MM.1S (cell line): ENCODE measurements at regions not wholly inside any gene's neighbourhood (a gene's known extent, or its start where the extent isn't known, plus 50 kb on each side); places are given as distances from the start of the nearest gene placed in this dataset.

Source experiments
- DNase-seq: peaks from one replicate; pipeline ENCODE4 v3.0.0-alpha.2; 2015
- H2AFZ ChIP-seq: fragments of 300-600 bp; sonication (generic); 2 replicates; pipeline ENCODE4 v1.6.0; 2016; ENCODE audit warnings: antibody characterized with exemption, low read length
- H3F3A ChIP-seq: fragments of 300-600 bp; sonication (generic); 2 replicates; pipeline ENCODE4 v1.6.1; 2016; ENCODE audit warnings: mild to moderate bottlenecking, antibody characterized with exemption, low read length, moderate library complexity, mixed read lengths; ENCODE audit not compliant: insufficient read depth
- H3K27ac ChIP-seq: fragments of 300-600 bp; sonication (generic); 2 replicates; pipeline ENCODE4 v1.5.1; 2016; ENCODE audit warnings: mild to moderate bottlenecking, low read length
- H3K27me3 ChIP-seq: fragments of 300-600 bp; sonication (generic); replicated peaks from 2 replicates; pipeline ENCODE4 v1.6.0; 2016; ENCODE audit warnings: low read length; ENCODE audit not compliant: insufficient read depth
- H3K36me3 ChIP-seq: fragments of 300-600 bp; sonication (generic); replicated peaks from 2 replicates; pipeline ENCODE4 v1.6.1; 2016; ENCODE audit warnings: mild to moderate bottlenecking, low read length, mixed read lengths; ENCODE audit not compliant: insufficient read depth
- H3K4me1 ChIP-seq: fragments of 300-600 bp; sonication (generic); 2 replicates; pipeline ENCODE4 v1.6.1; 2016; ENCODE audit warnings: low read length, mixed read lengths
- H3K4me2 ChIP-seq: fragments of 300-600 bp; sonication (generic); 2 replicates; pipeline ENCODE4 v1.6.0; 2016; ENCODE audit warnings: low read depth, low read length
- H3K4me3 ChIP-seq: fragments of 300-600 bp; sonication (generic); 2 replicates; pipeline ENCODE4 v1.5.1; 2016; ENCODE audit warnings: low read length, mixed read lengths
- H3K79me2 ChIP-seq: fragments of 300-600 bp; sonication (generic); 2 replicates; pipeline ENCODE4 v1.6.1; 2016; ENCODE audit warnings: mixed run types, low read length, mixed read lengths
- H3K9ac ChIP-seq: fragments of 300-600 bp; sonication (generic); 2 replicates; pipeline ENCODE4 v1.6.1; 2016; ENCODE audit warnings: low read length, mixed read lengths
- H3K9me2 ChIP-seq: fragments of 300-600 bp; sonication (generic); replicated peaks from 2 replicates; pipeline ENCODE4 v1.6.1; 2016; ENCODE audit warnings: mild to moderate bottlenecking, low read length, mixed read lengths; ENCODE audit not compliant: insufficient read depth
- H3K9me3 ChIP-seq: fragments of 300-600 bp; sonication (generic); replicated peaks from 2 replicates; pipeline ENCODE4 v1.6.1; 2016; ENCODE audit warnings: mild to moderate bottlenecking, low read length, mixed read lengths; ENCODE audit not compliant: insufficient read depth
- H4K20me1 ChIP-seq: fragments of 300-600 bp; sonication (generic); 2 replicates; pipeline ENCODE4 v1.6.1; 2016; ENCODE audit warnings: mild to moderate bottlenecking, low read length, moderate library complexity, mixed read lengths; ENCODE audit not compliant: insufficient read depth
- EZH2 ChIP-seq: fragments of 300-600 bp; sonication (generic); optimal IDR thresholded peaks from 2 replicates; pipeline ENCODE3; 2017; ENCODE audit warnings: low read depth, mild to moderate bottlenecking, antibody characterized with exemption, low read length, mixed read lengths
- EZH2phosphoT487 ChIP-seq: fragments of 300-600 bp; sonication (generic); IDR thresholded peaks from 2 replicates; pipeline ENCODE4 v1.6.1; 2018; ENCODE audit warnings: antibody characterized with exemption, low read length
- TF ChIP-seq, protein P1 (sequence below): fragments of 300-600 bp; sonication (generic); IDR thresholded peaks from 2 replicates; pipeline ENCODE4 v1.5.1; 2016; ENCODE audit warnings: antibody characterized with exemption, low read length, mixed read lengths

DNA sequence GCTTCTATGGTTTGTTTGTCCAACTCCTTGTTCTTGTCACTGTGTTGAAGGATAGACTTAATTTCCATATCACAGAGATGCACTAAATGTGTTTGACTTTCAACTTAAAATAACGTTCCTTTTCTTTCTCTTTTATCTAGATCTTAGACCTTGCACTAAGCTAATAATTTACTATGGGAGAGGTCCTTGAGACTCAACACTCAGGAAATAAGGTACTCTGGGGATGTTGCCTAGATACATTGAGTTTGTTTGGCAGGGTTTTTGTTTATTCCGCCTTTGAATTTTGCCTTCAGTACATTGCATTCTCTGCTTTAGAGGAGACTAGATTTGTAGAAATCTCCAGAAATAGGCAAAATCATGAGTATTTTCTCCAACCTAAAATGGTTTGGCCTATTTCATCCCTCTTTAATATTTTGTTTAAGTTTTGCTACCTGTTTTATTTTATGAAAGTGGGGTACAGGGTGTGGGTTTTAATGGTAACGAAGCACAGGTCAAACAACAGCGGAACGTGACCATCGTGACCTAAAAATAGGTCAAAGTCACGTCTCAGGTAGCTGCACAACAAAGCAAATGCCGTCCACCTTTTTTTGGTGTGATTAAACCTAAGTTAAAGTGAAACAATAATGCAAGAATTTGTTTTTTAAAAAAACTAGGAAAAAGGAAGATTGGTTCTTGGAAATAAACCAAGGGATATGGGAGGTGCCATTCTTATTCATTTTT, 115.3 kb upstream of the CPSF6 start:
- Histone ChIP-seq H3F3A (no peaks in the 10 kb centered on the region), H3K9me3 (no peaks in the 10 kb centered on the region), H3K4me1 (no peaks in the 10 kb centered on the region), H3K9ac (no peak overlapping the region), H2AFZ (no peak overlapping the region), H4K20me1 (no peaks in the 10 kb centered on the region), H3K27me3 (no peaks in the 10 kb centered on the region), H3K79me2 (no peaks in the 10 kb centered on the region), H3K27ac (no peak overlapping the region), H3K9me2 (no peaks in the 10 kb centered on the region), H3K4me3 (no peak overlapping the region), H3K36me3 (no peaks in the 10 kb centered on the region), H3K4me2 (no peak overlapping the region)
- no peak for TF ChIP-seq EZH2
- TF ChIP-seq, protein P1, sequence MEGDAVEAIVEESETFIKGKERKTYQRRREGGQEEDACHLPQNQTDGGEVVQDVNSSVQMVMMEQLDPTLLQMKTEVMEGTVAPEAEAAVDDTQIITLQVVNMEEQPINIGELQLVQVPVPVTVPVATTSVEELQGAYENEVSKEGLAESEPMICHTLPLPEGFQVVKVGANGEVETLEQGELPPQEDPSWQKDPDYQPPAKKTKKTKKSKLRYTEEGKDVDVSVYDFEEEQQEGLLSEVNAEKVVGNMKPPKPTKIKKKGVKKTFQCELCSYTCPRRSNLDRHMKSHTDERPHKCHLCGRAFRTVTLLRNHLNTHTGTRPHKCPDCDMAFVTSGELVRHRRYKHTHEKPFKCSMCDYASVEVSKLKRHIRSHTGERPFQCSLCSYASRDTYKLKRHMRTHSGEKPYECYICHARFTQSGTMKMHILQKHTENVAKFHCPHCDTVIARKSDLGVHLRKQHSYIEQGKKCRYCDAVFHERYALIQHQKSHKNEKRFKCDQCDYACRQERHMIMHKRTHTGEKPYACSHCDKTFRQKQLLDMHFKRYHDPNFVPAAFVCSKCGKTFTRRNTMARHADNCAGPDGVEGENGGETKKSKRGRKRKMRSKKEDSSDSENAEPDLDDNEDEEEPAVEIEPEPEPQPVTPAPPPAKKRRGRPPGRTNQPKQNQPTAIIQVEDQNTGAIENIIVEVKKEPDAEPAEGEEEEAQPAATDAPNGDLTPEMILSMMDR = no peak
- TF ChIP-seq EZH2phosphoT487 = no peak
- DNase-seq = no peak

DNA sequence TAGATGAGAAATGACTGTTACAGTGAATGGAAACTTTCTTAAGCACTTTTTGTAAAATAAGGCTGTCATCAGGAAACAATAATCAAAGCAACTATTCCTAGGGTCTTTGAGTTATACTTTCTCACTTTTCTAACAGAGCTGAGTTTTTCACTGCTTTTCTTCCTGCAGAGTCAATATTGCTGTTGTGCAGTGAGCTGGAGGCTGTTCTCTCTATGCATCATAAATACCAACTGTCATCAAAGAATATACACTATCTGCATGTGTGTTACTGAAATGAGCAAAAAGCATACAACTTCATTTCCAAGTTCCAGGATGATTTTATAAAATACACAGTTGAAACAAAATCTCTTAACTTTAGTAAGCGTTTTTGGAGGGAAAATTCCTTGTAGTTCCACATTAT, 110.4 kb upstream of the CPSF6 start:
- Histone ChIP-seq H3K27me3 (no peaks in the 10 kb centered on the region), H3K9me3 (no peaks in the 10 kb centered on the region), H3F3A (no peaks in the 10 kb centered on the region), H3K4me2 (no peak overlapping the region), H3K27ac (no peak overlapping the region), H3K9ac (no peak overlapping the region), H4K20me1 (no peaks in the 10 kb centered on the region), H3K79me2 (no peaks in the 10 kb centered on the region), H3K4me3 (no peak overlapping the region), H3K4me1 (no peaks in the 10 kb centered on the region), H2AFZ (no peak overlapping the region), H3K36me3 (no peaks in the 10 kb centered on the region), H3K9me2 (no peaks in the 10 kb centered on the region)
- DNase-seq = no peak
- TF ChIP-seq EZH2phosphoT487 (no peak), EZH2 (no peak)
- TF ChIP-seq, protein P1 = no peak

DNA sequence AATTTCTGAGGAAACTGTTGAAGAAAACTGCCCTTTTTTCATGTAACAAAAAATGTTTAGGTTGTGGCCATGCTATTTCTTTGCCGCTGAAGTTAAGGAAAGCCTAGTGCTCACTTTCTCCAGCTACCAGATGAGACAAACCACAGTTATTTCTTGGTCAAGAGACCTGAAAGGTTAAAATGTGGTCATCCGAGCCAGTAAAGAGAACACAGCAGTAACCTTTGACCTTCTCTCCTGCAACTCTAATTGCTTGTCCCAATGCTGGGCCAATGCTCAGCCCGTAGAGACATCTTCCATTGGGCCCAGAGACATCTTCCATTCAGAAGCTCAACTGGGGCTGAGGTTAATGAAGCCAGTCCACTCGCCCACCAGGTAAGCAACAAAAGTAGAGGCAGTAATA, 109.8 kb upstream of the CPSF6 start:
- Histone ChIP-seq H3K4me2 (no peak overlapping the region), H3K4me3 (no peak overlapping the region), H3K79me2 (no peaks in the 10 kb centered on the region), H3K27me3 (no peaks in the 10 kb centered on the region), H3K9ac (no peak overlapping the region), H3F3A (no peaks in the 10 kb centered on the region), H3K27ac (no peak overlapping the region), H3K36me3 (no peaks in the 10 kb centered on the region), H3K9me3 (no peaks in the 10 kb centered on the region), H2AFZ (no peak overlapping the region), H4K20me1 (no peaks in the 10 kb centered on the region), H3K9me2 (no peaks in the 10 kb centered on the region), H3K4me1 (no peaks in the 10 kb centered on the region)
- TF ChIP-seq EZH2 (no peak), EZH2phosphoT487 (no peak)
- TF ChIP-seq, protein P1 = no peak
- DNase-seq = no peak
